ENCODE measurements at regions not wholly inside any gene's neighbourhood (a gene's known extent, or its start where the extent isn't known, plus 50 kb on each side); places are given as distances from the start of the nearest gene placed in this dataset.

DNA sequence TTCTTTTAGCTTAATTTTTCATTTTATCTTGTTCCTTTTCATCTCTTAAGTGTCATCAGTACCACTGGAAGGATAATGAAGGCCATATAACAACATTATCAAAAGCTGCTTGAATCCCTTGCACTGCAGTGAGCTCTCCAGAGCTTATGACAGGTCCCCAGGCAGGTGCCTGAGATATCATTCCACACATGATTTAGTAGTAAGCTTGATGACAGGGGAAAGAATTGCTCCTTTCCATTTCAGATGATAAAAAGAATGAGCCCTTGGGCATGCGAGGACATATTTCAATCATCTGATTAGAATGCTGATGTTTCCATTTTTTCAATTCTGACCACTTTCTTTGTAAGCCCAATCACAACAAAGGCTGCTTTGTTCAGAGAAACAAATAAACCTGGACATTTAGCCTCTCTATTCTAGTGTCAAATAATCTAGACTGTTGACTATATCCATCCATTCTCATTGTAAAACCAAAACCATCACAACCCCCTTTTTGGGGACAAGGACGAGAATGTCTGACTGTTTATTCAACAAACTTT, 567.8 kb downstream of the IGSF11 start:
- DNase-seq: no peak
- ChIA-PET POLR2A (ENCODE audit: unreplicated experiment) (no interaction called here), CTCF (no interaction called here)
- intact Hi-C loops (cut with micrococcal nuclease; ENCODE audit: unreplicated experiment): no loop called here
- BruUV-seq (replicated peaks): no TSS peak
- Histone ChIP-seq H3K4me1 (replicated peaks; ENCODE audit: insufficient read depth) (peaks cover 8% of the 10 kb centered on the region), H3K4me2 (no peak overlapping the region), H2AFZ (no peak overlapping the region), H3K4me3 (no peak overlapping the region), H3K27ac (no peak overlapping the region), H3K79me2 (ENCODE audit: low read depth) (no peaks in the 10 kb centered on the region), H3K9me2 (ENCODE audit: insufficient read depth) (no peaks in the 10 kb centered on the region), H3K9me3 (ENCODE audit: insufficient read depth, low read depth) (peaks cover 2% of the 10 kb centered on the region; the same call in 1 of the 2 replicates), H4K20me1 (ENCODE audit: insufficient read depth) (no peaks in the 10 kb centered on the region), H3F3A (ENCODE audit: insufficient read depth, low read depth) (peaks cover 8% of the 10 kb centered on the region; the same call in 1 of the 2 replicates), H3K36me3 (ENCODE audit: low read depth) (no peaks in the 10 kb centered on the region), H3K27me3 (ENCODE audit: insufficient read depth, low read depth) (no peaks in the 10 kb centered on the region)
- no peak for TF ChIP-seq EZH2 (IDR thresholded peaks at IDR 0.05; ENCODE audit: low read depth)
- TF ChIP-seq, protein P1, sequence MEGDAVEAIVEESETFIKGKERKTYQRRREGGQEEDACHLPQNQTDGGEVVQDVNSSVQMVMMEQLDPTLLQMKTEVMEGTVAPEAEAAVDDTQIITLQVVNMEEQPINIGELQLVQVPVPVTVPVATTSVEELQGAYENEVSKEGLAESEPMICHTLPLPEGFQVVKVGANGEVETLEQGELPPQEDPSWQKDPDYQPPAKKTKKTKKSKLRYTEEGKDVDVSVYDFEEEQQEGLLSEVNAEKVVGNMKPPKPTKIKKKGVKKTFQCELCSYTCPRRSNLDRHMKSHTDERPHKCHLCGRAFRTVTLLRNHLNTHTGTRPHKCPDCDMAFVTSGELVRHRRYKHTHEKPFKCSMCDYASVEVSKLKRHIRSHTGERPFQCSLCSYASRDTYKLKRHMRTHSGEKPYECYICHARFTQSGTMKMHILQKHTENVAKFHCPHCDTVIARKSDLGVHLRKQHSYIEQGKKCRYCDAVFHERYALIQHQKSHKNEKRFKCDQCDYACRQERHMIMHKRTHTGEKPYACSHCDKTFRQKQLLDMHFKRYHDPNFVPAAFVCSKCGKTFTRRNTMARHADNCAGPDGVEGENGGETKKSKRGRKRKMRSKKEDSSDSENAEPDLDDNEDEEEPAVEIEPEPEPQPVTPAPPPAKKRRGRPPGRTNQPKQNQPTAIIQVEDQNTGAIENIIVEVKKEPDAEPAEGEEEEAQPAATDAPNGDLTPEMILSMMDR (conservative IDR thresholded peaks at IDR 0.05): no peak

DNA sequence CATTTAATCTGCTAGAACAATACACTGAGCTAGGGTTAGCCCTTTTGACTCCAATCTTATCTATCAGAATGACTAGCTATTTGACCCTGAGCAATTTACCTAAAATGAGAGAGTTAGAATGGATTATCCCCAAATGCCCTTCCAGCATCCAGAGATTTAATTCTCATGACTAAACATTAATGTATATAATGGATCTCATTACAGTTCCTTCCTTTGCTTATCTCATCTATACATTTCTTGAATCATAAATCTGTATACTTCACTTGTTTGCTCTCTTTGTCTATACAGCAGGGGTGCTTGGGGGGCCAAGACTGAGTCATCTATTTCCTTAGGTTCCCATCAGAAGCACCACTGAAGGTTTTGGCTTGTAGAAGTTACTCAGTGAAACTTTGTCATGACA, 565.8 kb downstream of the IGSF11 start:
- BruUV-seq (replicated peaks): no TSS peak
- CTCF ChIA-PET: no interaction called here
- DNase-seq: no peak

DNA sequence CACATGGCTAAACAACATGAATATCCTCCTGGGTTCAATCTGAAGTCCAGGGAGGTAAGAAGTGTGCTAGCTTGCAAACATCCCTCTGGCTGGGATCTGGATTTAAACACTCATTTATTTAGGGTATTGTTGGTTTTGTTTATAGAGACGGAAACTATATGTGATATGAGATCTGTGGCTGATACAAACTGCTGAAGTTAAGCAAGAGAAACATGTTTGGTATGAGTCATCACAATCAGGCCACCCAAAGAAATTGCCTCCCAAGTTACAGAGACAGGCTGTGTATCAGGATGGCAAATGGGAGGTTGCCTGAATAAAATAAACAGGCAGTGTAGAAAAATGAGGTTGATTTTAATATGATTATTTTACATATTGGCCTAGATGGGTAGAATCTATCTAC, 562.1 kb downstream of the IGSF11 start:
- TF ChIP-seq EZH2 (IDR thresholded peaks at IDR 0.05; ENCODE audit: low read depth): no peak
- TF ChIP-seq, protein P1 (conservative IDR thresholded peaks at IDR 0.05): no peak
- no peaks in the 10 kb centered on the region for H3K27me3 ChIP-seq (ENCODE audit: insufficient read depth, low read depth)
- ChIA-PET CTCF (no interaction called here), POLR2A (ENCODE audit: unreplicated experiment) (no interaction called here)
- H3K4me2 ChIP-seq: no peak overlapping the region; the same call in 1 of the 2 replicates
- no peaks in the 10 kb centered on the region for H3K79me2 ChIP-seq (ENCODE audit: low read depth)
- no peaks in the 10 kb centered on the region for H3K36me3 ChIP-seq (ENCODE audit: low read depth)
- no peak overlapping the region for H2AFZ ChIP-seq
- no peaks in the 10 kb centered on the region for H3K9me2 ChIP-seq (ENCODE audit: insufficient read depth)
- BruUV-seq (replicated peaks): no TSS peak
- no peak overlapping the region for H3K4me3 ChIP-seq
- peak overlapping the region; percentile 51 for H3K27ac ChIP-seq
- peaks cover 7% of the 10 kb centered on the region; the same call in 1 of the 2 replicates for H3K9me3 ChIP-seq (ENCODE audit: insufficient read depth, low read depth)
- no peaks in the 10 kb centered on the region for H4K20me1 ChIP-seq (ENCODE audit: insufficient read depth)
- H3F3A ChIP-seq (ENCODE audit: insufficient read depth, low read depth): peaks cover 8% of the 10 kb centered on the region; the same call in 1 of the 2 replicates
- H3K4me1 ChIP-seq (replicated peaks; ENCODE audit: insufficient read depth): peaks cover 19% of the 10 kb centered on the region
- intact Hi-C loops (cut with micrococcal nuclease; ENCODE audit: unreplicated experiment): loop anchor here (5.0 kb wide), 1 partner anchor 65 kb away; no protein-coding TSS in a partner anchor
- peak; percentile 33 to 62 for DNase-seq

More for the DNA sequence above, 565.8 kb downstream of the IGSF11 start:
- no peaks in the 10 kb centered on the region for H3K9me2 ChIP-seq (ENCODE audit: insufficient read depth)
- H4K20me1 ChIP-seq (ENCODE audit: insufficient read depth): no peaks in the 10 kb centered on the region
- H3K27ac ChIP-seq: no peak overlapping the region
- peaks cover 10% of the 10 kb centered on the region; the same call in 1 of the 2 replicates for H3K9me3 ChIP-seq (ENCODE audit: insufficient read depth, low read depth)
- TF ChIP-seq, protein P1 (conservative IDR thresholded peaks at IDR 0.05): no peak
- no peak for TF ChIP-seq EZH2 (IDR thresholded peaks at IDR 0.05; ENCODE audit: low read depth)
- no peaks in the 10 kb centered on the region for H3K79me2 ChIP-seq (ENCODE audit: low read depth)
- H3K4me3 ChIP-seq: no peak overlapping the region
- POLR2A ChIA-PET (ENCODE audit: unreplicated experiment): no interaction called here
- H3K27me3 ChIP-seq (ENCODE audit: insufficient read depth, low read depth): no peaks in the 10 kb centered on the region
- H3K4me1 ChIP-seq (replicated peaks; ENCODE audit: insufficient read depth): peaks cover 19% of the 10 kb centered on the region
- H3K36me3 ChIP-seq (ENCODE audit: low read depth): no peaks in the 10 kb centered on the region
- intact Hi-C loops (cut with micrococcal nuclease; ENCODE audit: unreplicated experiment): no loop called here
- peaks cover 8% of the 10 kb centered on the region; the same call in 1 of the 2 replicates for H3F3A ChIP-seq (ENCODE audit: insufficient read depth, low read depth)
- no peak overlapping the region for H2AFZ ChIP-seq
- no peak overlapping the region for H3K4me2 ChIP-seq

All from PC-9 (cell line).